D721Med (cell line): ENCODE measurements at regions not wholly inside any gene's neighbourhood (a gene's known extent, or its start where the extent isn't known, plus 50 kb on each side); places are given as distances from the start of the nearest gene placed in this dataset.

Experiments
- DNase-seq: peaks from one replicate; pipeline ENCODE4 v3.0.0; 2011; ENCODE audit warnings: low spot score; ENCODE audit not compliant: insufficient read length
- FAIRE-seq: peaks from 2 replicates; lab custom pipeline; 2011; peaks lifted over from hg19 to GRCh38; lab: Jason Lieb, UNC
- TF ChIP-seq, protein P1 (sequence below): IDR thresholded peaks from 2 replicates; pipeline ENCODE4 v1.5.1; 2012; ENCODE audit warnings: mild to moderate bottlenecking, control low read depth; ENCODE audit not compliant: insufficient read depth; ENCODE audit errors: missing control alignments

GRCh38 chr11:62030071-62030684 lies 62.7 kb upstream of the FTH1 start:
- no peak for FAIRE-seq
- DNase-seq, result no peak
- TF ChIP-seq, protein P1, sequence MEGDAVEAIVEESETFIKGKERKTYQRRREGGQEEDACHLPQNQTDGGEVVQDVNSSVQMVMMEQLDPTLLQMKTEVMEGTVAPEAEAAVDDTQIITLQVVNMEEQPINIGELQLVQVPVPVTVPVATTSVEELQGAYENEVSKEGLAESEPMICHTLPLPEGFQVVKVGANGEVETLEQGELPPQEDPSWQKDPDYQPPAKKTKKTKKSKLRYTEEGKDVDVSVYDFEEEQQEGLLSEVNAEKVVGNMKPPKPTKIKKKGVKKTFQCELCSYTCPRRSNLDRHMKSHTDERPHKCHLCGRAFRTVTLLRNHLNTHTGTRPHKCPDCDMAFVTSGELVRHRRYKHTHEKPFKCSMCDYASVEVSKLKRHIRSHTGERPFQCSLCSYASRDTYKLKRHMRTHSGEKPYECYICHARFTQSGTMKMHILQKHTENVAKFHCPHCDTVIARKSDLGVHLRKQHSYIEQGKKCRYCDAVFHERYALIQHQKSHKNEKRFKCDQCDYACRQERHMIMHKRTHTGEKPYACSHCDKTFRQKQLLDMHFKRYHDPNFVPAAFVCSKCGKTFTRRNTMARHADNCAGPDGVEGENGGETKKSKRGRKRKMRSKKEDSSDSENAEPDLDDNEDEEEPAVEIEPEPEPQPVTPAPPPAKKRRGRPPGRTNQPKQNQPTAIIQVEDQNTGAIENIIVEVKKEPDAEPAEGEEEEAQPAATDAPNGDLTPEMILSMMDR, result no peak

DNA sequence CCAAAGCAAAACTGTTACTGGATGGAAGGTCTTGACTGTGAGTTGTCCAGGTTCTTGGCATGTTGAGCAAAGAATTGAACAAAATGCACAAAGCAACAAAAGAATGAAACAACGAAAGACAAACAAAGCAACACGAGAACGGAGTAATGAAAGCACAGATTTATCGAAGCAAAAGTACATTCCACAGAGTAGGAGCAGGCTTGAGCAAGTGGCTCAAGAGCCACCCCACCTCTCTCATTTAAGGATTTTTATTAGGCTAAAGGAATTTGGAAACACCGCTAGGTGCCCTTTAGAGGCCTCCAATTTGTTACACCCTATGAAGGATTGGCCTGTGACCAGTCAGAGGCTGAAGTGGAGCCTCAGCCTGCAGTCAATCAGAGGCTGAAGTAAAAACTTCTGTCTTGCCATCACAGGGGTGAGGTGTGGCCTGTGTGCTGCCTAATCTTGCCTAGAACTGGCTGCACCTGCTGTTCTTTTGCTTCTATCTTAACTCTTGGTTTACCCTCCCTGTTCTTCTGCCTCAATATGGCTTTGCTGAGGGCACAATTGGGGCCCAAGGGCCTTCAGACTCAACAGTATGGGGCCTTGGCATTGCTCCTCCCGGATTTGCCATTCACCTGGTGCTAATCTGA lies 59.4 kb upstream of the FTH1 start:
- TF ChIP-seq, protein P1, result no peak
- DNase-seq (no peak), FAIRE-seq (no peak)

- no peak for FAIRE-seq
- TF ChIP-seq, protein P1, result no peak
- DNase-seq, result no peak
Observed at GRCh38 chr11:62025487-62026105, 58.2 kb upstream of the FTH1 start.

DNA sequence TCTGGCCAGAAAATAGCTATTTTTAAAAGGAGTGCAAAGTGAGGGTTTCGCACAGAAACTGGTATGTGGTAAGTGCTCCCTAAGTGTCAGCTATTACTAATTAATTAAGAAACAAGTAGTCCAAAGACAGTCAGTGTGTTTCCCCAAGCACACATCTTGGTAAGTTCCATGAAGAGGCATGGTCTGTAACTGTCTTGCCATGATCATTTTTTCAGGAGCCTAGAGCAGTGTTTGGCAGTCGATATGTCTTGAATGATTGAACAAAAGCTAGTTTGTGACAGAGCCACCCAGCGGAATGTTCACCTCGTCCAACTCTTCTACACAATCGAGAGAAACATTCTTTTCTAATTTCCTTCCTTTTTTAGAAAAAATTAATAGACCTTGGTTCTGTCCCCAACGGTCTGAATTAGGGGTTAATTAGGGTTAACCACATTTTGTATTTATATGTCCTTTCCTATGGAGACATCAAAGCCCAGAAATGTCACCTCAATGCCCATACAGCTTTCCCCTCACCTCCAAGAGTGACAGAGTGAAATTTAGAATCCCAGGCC lies 57.6 kb upstream of the FTH1 start:
- FAIRE-seq (no peak), DNase-seq (no peak)
- TF ChIP-seq, protein P1, result no peak

GRCh38 chr11:62022211-62022610 lies 54.8 kb upstream of the FTH1 start:
- TF ChIP-seq, protein P1, result no peak
- FAIRE-seq (no peak), DNase-seq (no peak)

DNA sequence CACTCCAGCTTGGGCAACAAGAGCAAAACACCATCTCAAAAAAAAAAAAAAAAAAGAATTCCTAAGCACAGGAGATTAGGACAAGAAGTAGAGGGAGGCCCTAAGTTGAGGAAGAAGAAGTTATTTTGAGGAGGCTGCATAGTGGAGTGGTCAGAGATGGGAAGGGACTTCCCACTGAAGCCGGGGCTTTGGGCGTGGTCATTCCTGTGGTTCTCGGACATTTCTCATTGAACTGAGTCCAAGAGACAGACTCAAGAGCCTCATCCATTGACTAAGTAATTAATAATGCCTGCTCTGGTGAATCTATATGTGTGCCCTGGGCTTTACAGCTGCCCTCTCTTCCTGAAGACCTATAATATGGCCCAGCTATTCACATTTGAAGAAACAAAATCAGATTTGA lies 53.2 kb upstream of the FTH1 start:
- DNase-seq (no peak), FAIRE-seq (no peak)
- TF ChIP-seq, protein P1, result no peak
